Erythroblast (primary cell): ENCODE measurements at regions not wholly inside any gene's neighbourhood (a gene's known extent, or its start where the extent isn't known, plus 50 kb on each side); places are given as distances from the start of the nearest gene placed in this dataset.

Experiments used
- GATA1 ChIP-seq: IDR thresholded peaks from 2 replicates; pipeline ENCODE4 v1.6.1; 2011; ENCODE audit warnings: low read depth, mild to moderate bottlenecking, control low read depth, low read length, moderate library complexity
- POLR2A ChIP-seq: IDR thresholded peaks from 2 replicates; pipeline ENCODE4 v1.6.1; 2011; ENCODE audit warnings: mild to moderate bottlenecking, low read length

DNA sequence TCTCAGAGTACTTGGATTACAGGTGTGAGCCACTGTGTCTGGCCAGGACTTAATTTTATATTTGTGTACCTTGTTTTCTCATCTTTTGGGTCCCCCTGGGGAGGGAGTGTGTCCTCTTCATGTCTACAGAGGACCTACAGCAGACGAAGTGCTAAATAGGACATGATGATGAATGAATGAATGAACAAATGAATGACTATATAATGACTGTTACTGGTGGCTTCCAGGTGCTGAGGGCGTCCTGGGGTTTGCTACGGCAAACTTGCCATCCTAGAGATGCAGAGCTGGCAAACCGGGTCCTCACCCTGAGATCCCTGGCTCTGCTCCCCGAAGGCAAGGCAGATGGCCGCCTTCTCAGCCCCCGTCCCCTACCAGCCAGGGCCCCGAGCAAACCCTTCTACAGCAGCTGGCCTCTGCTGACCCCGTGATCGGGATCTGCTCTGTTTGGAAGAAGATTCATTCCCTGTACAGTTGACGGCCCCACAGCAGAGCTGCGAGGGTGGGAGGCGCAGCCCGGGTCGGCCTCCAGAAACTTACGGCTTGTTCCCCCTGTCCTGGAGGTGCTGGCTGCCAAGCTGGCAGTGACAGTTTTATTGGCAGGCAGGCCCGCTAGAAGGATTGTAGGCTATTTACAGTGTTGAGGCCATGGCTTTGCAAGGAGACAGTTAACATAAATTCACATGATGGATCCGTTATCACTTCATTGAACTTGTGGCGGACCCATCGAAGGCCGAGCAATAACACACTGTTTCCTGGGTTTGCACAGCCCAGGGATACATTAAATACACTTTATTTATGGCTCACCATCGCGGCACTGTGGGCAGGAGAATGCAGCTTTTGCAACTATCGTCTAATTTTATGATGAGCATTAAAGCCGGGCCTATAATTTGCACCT is 197.7 kb upstream of the GSE1 start:
- TF ChIP-seq POLR2A (no peak), GATA1 (no peak)
